Keratinocyte (primary cell): ENCODE measurements at regions not wholly inside any gene's neighbourhood (a gene's known extent, or its start where the extent isn't known, plus 50 kb on each side); places are given as distances from the start of the nearest gene placed in this dataset.
"Not testable (repeated sequence)": the region's sequence is repeated elsewhere in the genome, so short reads cannot be mapped to it uniquely, and the experiment has no call there.

Experiments used
- CTCF ChIP-seq, 3 experiments: IDR thresholded peaks in 1 of 3; conservative IDR thresholded peaks in 1 of 3; optimal IDR thresholded peaks in 1 of 3; 2 replicates in 2 of 3; 3 replicates in 1 of 3; pipeline versions ENCODE3 to v1.5.1; 2011; ENCODE audit warnings: low read length in 3 of 3, mild to moderate bottlenecking in 3 of 3, moderate library complexity in 2 of 3, control low read depth in 1 of 3, inconsistent platforms in 1 of 3; ENCODE audit not compliant: insufficient read depth in 2 of 3; ENCODE audit errors: extremely low read depth in 1 of 3
- EZH2 ChIP-seq: IDR thresholded peaks from one replicate; pipeline ENCODE4 v1.6.1; 2012; ENCODE audit warnings: inconsistent platforms, mild to moderate bottlenecking, low read length, moderate library complexity

- not testable (repeated sequence) for TF ChIP-seq CTCF (optimal IDR thresholded peaks at IDR 0.05 in 1 of 3, IDR thresholded peaks at IDR 0.05 in 1 of 3, conservative IDR thresholded peaks at IDR 0.05 in 1 of 3; ENCODE audit: extremely low read depth in 1 of 3, insufficient read depth in 2 of 3, low read length in 3 of 3); EZH2
Measured at GRCh38 chr3:3291756-3292283, 112.3 kb upstream of the CRBN start.
